LNCaP clone FGC (cell line): ENCODE measurements at regions not wholly inside any gene's neighbourhood (a gene's known extent, or its start where the extent isn't known, plus 50 kb on each side); places are given as distances from the start of the nearest gene placed in this dataset.

ENCODE experiments used
- DNase-seq: peaks from one replicate; pipeline ENCODE4 v3.0.0-alpha.2; 2011; ENCODE audit warnings: low read depth
- H3K4me3 ChIP-seq: 2 replicates; pipeline ENCODE4 v1.5.1; 2011; ENCODE audit warnings: mild to moderate bottlenecking, low read depth, low read length, control low read depth
- TF ChIP-seq, protein P1 (sequence below): IDR thresholded peaks from 2 replicates; pipeline ENCODE4 v1.5.1; 2012; ENCODE audit warnings: mild to moderate bottlenecking; ENCODE audit not compliant: control insufficient read depth, insufficient read depth; ENCODE audit errors: extremely low read depth

DNA sequence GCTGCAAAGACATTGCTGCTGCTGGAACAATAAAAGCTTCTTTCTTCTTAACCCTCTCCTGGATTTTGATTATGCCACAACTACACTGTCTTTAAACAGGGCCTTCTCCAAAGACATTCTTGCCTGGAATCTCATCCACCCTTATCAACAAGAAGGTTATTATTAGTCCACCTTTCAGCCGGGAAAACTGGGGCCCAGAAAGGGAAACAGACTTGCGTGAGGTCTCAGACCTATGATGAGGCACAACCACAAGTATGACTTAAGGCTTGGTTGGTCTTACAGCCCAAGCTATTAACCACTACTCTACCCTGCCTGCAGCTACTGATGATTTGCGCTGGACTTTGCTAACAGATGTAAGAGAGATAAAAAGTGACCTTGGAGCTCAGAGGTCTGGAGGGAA lies 62.8 kb upstream of the CTNNBL1 start:
- DNase-seq = no peak
- TF ChIP-seq, protein P1, sequence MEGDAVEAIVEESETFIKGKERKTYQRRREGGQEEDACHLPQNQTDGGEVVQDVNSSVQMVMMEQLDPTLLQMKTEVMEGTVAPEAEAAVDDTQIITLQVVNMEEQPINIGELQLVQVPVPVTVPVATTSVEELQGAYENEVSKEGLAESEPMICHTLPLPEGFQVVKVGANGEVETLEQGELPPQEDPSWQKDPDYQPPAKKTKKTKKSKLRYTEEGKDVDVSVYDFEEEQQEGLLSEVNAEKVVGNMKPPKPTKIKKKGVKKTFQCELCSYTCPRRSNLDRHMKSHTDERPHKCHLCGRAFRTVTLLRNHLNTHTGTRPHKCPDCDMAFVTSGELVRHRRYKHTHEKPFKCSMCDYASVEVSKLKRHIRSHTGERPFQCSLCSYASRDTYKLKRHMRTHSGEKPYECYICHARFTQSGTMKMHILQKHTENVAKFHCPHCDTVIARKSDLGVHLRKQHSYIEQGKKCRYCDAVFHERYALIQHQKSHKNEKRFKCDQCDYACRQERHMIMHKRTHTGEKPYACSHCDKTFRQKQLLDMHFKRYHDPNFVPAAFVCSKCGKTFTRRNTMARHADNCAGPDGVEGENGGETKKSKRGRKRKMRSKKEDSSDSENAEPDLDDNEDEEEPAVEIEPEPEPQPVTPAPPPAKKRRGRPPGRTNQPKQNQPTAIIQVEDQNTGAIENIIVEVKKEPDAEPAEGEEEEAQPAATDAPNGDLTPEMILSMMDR = no peak
- no peak overlapping the region for H3K4me3 ChIP-seq

DNA sequence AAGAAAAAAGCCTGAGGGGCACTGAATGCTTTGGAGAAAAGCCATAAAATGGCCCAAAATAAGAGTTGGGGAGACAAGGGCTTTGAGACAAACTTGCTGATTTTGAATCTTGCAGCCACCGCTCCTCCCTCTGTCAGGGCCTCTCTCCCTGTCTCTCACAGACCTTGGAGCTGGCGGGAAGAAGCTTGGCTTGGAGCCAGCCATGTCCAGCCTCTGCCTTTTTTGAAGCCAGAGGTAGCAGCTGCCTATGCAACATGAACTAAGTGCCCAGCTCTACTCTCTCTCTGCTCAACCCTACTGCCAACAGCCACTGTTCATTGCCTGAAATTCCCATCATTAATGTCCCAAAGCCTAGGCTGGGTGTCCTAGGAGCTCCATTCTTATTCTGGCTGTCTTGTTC lies 63.7 kb upstream of the CTNNBL1 start:
- TF ChIP-seq, protein P1 = no peak
- no peak for DNase-seq
- H3K4me3 ChIP-seq = no peak overlapping the region

DNA sequence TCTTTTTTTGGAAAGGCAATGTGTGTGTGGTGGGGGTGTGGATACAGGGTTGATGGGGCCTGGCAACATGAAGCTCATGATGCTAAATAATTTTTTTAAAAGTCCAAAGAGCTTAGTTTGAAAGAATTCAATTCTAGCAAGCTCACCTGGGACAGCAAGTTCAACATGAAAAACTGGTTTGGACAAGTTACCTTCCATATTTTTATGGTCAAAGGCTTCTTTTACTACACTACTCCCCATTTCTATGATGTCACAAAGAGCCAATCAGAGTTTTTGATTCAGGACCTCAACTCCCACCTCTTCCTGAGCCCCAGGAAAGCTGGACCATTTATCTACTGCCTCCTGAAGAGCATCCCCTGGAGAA lies 66.1 kb upstream of the CTNNBL1 start:
- DNase-seq = peak; percentile 13
- no peak overlapping the region for H3K4me3 ChIP-seq
- TF ChIP-seq, protein P1 = no peak

DNA sequence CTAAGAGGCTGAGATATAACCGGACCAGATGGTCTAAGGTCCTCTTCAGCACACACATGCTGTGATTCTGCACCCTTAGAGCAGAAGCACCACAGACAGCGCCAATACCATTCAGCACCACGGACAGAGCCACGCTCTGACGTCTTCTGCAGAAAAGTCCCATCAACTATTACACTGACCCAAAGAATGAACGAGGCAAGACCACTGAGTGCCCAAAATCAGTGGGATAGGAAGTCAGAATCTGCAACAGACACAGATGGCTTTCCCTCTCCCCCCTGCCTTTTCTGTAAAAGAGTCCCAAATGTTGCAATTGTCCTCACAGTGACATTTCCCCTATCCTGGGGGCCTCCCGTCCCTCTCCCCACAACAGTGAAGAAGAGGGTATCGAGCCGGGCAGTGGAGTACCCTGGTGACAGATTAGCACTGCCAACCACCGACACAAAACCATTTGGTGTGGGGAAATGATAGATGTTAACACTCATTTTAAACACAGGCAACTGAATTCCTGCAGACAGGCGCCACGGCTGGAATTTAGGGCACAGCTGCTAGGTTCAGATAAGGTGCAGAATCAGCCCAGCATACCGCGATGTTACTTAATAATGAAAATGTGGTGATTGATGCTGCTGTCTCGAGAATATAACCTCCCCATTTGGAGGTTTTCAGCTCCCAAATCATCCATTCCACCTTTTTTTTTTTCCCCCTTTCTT lies 66.6 kb upstream of the CTNNBL1 start:
- DNase-seq = peak; percentile 25
- H3K4me3 ChIP-seq = no peak overlapping the region
- TF ChIP-seq, protein P1 = no peak

DNA sequence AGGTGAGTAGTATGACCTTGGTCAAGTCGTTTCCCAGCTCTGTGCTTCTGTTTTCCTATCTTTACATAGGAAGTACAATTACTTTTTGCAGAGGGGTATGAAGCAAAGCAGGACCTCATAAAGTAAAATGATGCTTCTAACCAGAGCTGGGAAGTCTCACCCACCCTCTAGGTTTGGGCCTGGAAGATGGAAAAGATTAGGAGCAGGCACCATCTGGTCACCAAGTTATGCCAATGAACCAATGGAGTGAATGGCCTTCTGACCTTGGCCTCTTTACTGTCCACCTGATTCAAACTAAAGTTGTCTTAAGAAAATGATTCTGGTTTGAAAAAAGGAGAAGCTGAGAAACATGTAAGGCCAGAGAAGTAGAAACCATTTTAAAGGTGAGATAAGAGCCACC lies 68.9 kb upstream of the CTNNBL1 start:
- TF ChIP-seq, protein P1 = no peak
- no peak for DNase-seq

DNA sequence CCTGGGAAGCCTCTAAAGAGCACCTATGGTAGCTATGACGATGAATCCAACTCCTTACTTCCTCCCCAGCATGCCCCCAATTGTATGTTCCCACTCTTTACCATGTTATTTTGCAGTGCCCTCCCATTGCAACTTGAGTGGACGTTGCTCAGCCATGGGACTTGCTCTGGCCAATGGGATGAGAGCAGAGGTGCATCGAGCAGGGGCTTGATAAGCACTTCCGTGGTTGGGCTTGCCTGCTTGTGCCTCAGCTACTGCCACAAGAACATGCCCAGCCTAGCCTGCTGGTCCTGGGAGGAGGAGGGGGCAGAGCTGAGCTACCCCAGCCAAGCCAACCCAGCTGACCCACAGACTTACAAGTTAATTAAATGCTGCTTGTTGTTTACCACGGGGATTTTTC lies 71.1 kb upstream of the CTNNBL1 start:
- DNase-seq = no peak
- TF ChIP-seq, protein P1 = no peak
- no peak overlapping the region for H3K4me3 ChIP-seq

More for the DNA sequence above, 68.9 kb upstream of the CTNNBL1 start:
- H3K4me3 ChIP-seq = no peak overlapping the region

DNA sequence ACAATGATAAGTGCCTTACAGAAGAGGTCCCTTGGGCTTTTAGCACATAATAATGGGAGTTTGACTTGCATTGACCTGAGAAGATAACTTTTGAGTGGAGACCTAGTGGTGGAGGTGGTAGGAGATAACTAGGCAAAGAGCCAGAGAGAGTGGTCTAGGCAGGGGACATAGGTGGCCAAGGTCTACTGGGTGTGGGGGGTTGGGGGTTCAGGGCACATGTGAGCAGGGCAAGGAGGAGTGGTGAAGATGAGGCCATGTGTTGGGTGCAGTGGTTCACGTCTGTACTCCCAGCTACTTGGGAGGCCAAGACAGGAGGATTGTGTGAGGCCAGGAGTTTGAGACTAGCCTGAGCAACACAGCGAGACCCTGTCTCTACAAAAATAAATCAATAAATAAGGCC lies 74.3 kb upstream of the CTNNBL1 start:
- no peak for DNase-seq
- TF ChIP-seq, protein P1 = no peak
- H3K4me3 ChIP-seq = no peak overlapping the region
